AG04450 (cell line): ENCODE measurements at regions not wholly inside any gene's neighbourhood (a gene's known extent, or its start where the extent isn't known, plus 50 kb on each side); places are given as distances from the start of the nearest gene placed in this dataset.

Source experiments
- CTCF ChIA-PET: fragments of 300-600, 350-600 bp; formaldehyde crosslinking; extraction: SDS; loops from one replicate; lab custom pipeline; 2022; ENCODE audit warnings: antibody characterized with exemption, inconsistent platforms; lab: Charles Lee
- POLR2A ChIA-PET: fragments of 350-600 bp; formaldehyde crosslinking; extraction: SDS; loops from one replicate; lab custom pipeline; 2021; ENCODE audit warnings: antibody characterized with exemption, inconsistent platforms; lab: Yijun Ruan, JAX
- DNase-seq: peaks from one replicate; pipeline ENCODE4 v3.0.0-alpha.2; 2011; ENCODE audit warnings: low read depth, low spot score
- H3K27ac ChIP-seq: one replicate; pipeline ENCODE4 v1.5.1; 2012; ENCODE audit warnings: low read depth, low read length, control low read depth
- H3K27me3 ChIP-seq: one replicate; pipeline ENCODE4 v1.6.0; 2012; ENCODE audit warnings: low read length; ENCODE audit not compliant: control insufficient read depth, insufficient read depth
- H3K4me3 ChIP-seq: 2 replicates; pipeline ENCODE4 v1.5.1; 2011; ENCODE audit warnings: mild to moderate bottlenecking, low read depth, low read length, control low read depth
- H3K9me3 ChIP-seq: 2 replicates; pipeline ENCODE4 v1.5.1; 2012; ENCODE audit warnings: low read length; ENCODE audit not compliant: control insufficient read depth, insufficient read depth
- TF ChIP-seq, protein P1 (sequence below): IDR thresholded peaks from 2 replicates; pipeline ENCODE4 v1.5.1; 2011; ENCODE audit warnings: low read depth, low read length, control low read depth, inconsistent platforms

DNA sequence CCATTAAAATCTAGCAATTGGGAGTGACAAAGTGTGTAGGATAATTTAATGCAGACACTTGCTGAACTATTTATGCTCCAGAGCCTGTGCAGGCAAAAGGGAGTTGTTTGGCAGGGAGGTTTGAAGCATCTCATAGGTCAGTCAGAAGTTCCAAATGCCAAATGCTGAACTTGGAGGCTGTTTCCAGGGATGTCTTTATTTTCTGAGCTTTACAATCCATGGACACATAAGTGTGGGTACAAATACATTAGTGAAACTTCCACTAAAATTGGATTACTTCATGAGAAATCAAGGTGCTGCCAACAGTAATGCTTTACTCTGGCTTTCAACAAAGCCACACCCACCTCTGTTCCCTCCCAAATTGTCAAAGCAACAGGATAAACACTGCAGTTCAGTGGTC is 422.1 kb upstream of the SETBP1 start:
- Histone ChIP-seq H3K27me3 (no peaks in the 10 kb centered on the region), H3K4me3 (no peak overlapping the region), H3K9me3 (no peaks in the 10 kb centered on the region), H3K27ac (no peak overlapping the region)
- POLR2A ChIA-PET, result no interaction called here
- DNase-seq, result no peak
- CTCF ChIA-PET, result no interaction called here
- TF ChIP-seq, protein P1, sequence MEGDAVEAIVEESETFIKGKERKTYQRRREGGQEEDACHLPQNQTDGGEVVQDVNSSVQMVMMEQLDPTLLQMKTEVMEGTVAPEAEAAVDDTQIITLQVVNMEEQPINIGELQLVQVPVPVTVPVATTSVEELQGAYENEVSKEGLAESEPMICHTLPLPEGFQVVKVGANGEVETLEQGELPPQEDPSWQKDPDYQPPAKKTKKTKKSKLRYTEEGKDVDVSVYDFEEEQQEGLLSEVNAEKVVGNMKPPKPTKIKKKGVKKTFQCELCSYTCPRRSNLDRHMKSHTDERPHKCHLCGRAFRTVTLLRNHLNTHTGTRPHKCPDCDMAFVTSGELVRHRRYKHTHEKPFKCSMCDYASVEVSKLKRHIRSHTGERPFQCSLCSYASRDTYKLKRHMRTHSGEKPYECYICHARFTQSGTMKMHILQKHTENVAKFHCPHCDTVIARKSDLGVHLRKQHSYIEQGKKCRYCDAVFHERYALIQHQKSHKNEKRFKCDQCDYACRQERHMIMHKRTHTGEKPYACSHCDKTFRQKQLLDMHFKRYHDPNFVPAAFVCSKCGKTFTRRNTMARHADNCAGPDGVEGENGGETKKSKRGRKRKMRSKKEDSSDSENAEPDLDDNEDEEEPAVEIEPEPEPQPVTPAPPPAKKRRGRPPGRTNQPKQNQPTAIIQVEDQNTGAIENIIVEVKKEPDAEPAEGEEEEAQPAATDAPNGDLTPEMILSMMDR, result no peak

DNA sequence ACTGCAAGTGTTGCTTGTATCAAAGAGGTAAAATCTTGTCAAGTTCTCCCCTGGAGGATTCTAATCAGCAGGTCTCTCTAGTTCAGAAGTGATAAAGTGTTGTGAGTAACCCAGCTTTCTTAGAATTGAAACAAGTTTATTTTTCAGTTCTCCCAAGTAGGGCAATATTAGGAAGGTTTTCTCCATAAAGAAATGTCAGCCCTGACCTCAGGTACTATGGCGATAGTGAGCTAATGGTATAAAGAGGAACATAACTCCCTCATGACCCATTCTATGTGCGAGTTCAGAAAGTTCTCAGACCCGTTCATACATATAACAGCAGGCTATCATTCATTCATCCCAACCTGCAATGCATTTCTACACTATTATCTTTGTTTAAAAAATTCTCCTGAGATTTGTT is 421.1 kb upstream of the SETBP1 start:
- no peak overlapping the region for H3K4me3 ChIP-seq
- no peak for DNase-seq
- CTCF ChIA-PET, result no interaction called here
- TF ChIP-seq, protein P1, result no peak
- H3K27me3 ChIP-seq, result no peaks in the 10 kb centered on the region
- no peak overlapping the region for H3K27ac ChIP-seq
- POLR2A ChIA-PET, result no interaction called here
- H3K9me3 ChIP-seq, result no peaks in the 10 kb centered on the region

DNA sequence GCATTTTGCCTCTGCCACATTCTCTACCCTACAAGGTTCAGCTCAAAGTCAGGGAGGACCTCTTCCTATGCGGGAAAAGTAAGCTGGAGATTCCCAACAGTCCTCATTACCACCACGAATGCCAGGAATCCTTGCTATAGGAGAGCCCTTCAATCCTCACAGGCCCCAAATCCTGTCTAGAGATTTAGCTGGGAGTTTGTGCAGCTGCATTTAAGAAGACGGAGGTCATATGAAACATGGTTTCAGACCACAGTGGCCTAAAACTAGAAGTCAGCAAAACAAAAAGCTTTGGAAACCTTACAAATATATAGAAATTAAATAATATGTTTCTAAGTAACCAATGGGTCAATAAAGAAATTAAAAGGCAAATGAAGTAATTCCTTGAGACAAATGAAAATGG is 415.3 kb upstream of the SETBP1 start:
- POLR2A ChIA-PET, result no interaction called here
- Histone ChIP-seq H3K27me3 (no peaks in the 10 kb centered on the region), H3K4me3 (no peak overlapping the region), H3K27ac (no peak overlapping the region), H3K9me3 (no peaks in the 10 kb centered on the region)
- CTCF ChIA-PET, result no interaction called here
- no peak for DNase-seq
- TF ChIP-seq, protein P1, result no peak

DNA sequence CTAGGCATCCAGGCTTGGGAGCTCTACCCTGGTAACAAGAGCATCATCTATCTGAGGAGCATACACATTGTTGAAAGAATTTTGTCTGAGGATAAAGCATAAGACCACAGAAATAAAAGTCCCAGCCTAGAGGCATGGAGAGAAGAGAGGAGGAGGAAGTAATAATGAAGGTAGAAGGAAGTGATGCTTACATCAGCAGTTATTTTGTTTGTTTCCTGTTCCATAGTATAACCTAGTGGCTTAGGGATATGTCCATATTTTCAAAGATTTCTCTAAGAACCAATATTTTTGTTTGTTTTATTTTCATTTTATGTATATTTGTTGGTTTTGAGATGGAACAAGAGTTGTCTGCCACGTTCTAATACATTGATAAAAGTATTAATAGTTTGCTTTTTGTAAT is 407.4 kb upstream of the SETBP1 start:
- Histone ChIP-seq H3K27me3 (no peaks in the 10 kb centered on the region), H3K9me3 (no peaks in the 10 kb centered on the region), H3K4me3 (no peak overlapping the region), H3K27ac (no peak overlapping the region)
- ChIA-PET CTCF (no interaction called here), POLR2A (no interaction called here)
- TF ChIP-seq, protein P1, result no peak
- no peak for DNase-seq

DNA sequence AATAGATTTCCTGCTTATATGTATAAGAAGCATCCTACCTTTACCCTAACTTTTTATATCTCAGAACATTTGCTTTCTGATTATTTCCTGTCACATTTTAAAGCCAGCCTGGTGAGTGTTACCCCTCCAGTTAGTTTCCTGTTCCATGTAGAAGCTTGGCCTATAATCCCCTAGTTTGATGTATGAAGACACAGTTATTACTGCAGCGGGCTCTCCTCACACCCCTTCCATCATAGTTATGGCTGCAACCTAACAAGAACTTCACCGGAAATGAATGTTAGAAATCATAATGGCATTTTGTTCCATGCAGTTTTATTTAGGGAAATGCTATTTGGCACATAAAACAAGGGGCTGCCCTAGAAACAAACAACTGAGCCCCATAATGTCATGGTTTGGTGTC is 400.2 kb upstream of the SETBP1 start:
- H3K27me3 ChIP-seq, result no peaks in the 10 kb centered on the region
- CTCF ChIA-PET, result no interaction called here
- POLR2A ChIA-PET, result no interaction called here
- TF ChIP-seq, protein P1, result no peak
- H3K27ac ChIP-seq, result no peak overlapping the region
- no peaks in the 10 kb centered on the region for H3K9me3 ChIP-seq
- H3K4me3 ChIP-seq, result no peak overlapping the region
- no peak for DNase-seq
